Suprapubic skin (tissue), 4 donors: ENCODE measurements at regions not wholly inside any gene's neighbourhood (a gene's known extent, or its start where the extent isn't known, plus 50 kb on each side); places are given as distances from the start of the nearest gene placed in this dataset.

Source experiments
- POLR2A ChIP-seq, 2 donors: fragments of 450-650 bp; IDR thresholded peaks; one replicate each; pipeline ENCODE4 v1.6.1; 2017; ENCODE audit warnings: antibody characterized with exemption in 2 of 2, mild to moderate bottlenecking in 2 of 2, moderate library complexity in 2 of 2
- POLR2AphosphoS5 ChIP-seq, 3 donors: sonication (generic); formaldehyde crosslinking; IDR thresholded peaks; one replicate each; pipeline ENCODE4 v1.6.1; 2017; ENCODE audit warnings: antibody characterized with exemption in 3 of 3
- TF ChIP-seq, protein P1 (sequence below), 2 donors: fragments of 200-600 bp in 1 of 2; fragments of 450-650 bp in 1 of 2; sonication (generic) in 1 of 2; IDR thresholded peaks; one replicate each; pipeline ENCODE4 v1.5.1; 2016 to 2019; ENCODE audit warnings: antibody characterized with exemption in 2 of 2, mild to moderate bottlenecking in 1 of 2, moderate library complexity in 1 of 2

GRCh38 chr1:101136271-101136670 lies 100.5 kb upstream of the S1PR1 start:
- TF ChIP-seq POLR2AphosphoS5 (IDR thresholded peaks at IDR 0.05) = no peak
- TF ChIP-seq, protein P1, sequence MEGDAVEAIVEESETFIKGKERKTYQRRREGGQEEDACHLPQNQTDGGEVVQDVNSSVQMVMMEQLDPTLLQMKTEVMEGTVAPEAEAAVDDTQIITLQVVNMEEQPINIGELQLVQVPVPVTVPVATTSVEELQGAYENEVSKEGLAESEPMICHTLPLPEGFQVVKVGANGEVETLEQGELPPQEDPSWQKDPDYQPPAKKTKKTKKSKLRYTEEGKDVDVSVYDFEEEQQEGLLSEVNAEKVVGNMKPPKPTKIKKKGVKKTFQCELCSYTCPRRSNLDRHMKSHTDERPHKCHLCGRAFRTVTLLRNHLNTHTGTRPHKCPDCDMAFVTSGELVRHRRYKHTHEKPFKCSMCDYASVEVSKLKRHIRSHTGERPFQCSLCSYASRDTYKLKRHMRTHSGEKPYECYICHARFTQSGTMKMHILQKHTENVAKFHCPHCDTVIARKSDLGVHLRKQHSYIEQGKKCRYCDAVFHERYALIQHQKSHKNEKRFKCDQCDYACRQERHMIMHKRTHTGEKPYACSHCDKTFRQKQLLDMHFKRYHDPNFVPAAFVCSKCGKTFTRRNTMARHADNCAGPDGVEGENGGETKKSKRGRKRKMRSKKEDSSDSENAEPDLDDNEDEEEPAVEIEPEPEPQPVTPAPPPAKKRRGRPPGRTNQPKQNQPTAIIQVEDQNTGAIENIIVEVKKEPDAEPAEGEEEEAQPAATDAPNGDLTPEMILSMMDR (IDR thresholded peaks at IDR 0.05) = no peak
- no peak for TF ChIP-seq POLR2A (IDR thresholded peaks at IDR 0.05)
